Astrocyte (in vitro differentiated cells and primary cell): ENCODE measurements at regions not wholly inside any gene's neighbourhood (a gene's known extent, or its start where the extent isn't known, plus 50 kb on each side); places are given as distances from the start of the nearest gene placed in this dataset.

Experiments used
- DNase-seq: peaks from one replicate; pipeline ENCODE4 v3.0.0-alpha.2; 2010; ENCODE audit warnings: low read depth
- FAIRE-seq: peaks from 2 replicates; lab custom pipeline; 2011; peaks lifted over from hg19 to GRCh38; lab: Jason Lieb, UNC
- H2AFZ ChIP-seq: 2 replicates; pipeline ENCODE4 v1.6.0; 2012; ENCODE audit warnings: low read depth, low read length, inconsistent platforms
- H3K27ac ChIP-seq: 2 replicates; pipeline ENCODE4 v1.5.1; 2011; ENCODE audit warnings: low read depth, low read length, inconsistent platforms
- H3K27me3 ChIP-seq: 2 replicates; pipeline ENCODE4 v1.6.0; 2011; ENCODE audit warnings: low read length, inconsistent platforms; ENCODE audit not compliant: insufficient read depth
- H3K36me3 ChIP-seq: 2 replicates; pipeline ENCODE4 v1.5.1; 2011; ENCODE audit warnings: low read length, inconsistent platforms; ENCODE audit not compliant: insufficient read depth
- H3K4me1 ChIP-seq: 2 replicates; pipeline ENCODE4 v1.5.1; 2011; ENCODE audit warnings: low read length, inconsistent platforms; ENCODE audit not compliant: insufficient read depth
- H3K4me2 ChIP-seq: 2 replicates; pipeline ENCODE4 v1.6.0; 2012; ENCODE audit warnings: low read length, inconsistent platforms
- H3K4me3 ChIP-seq: 2 replicates; pipeline ENCODE4 v1.5.1; 2011; ENCODE audit warnings: low read depth, mild to moderate bottlenecking, low read length, inconsistent platforms; ENCODE audit not compliant: insufficient read depth
- H3K79me2 ChIP-seq: 2 replicates; pipeline ENCODE4 v1.6.0; 2012; ENCODE audit warnings: mild to moderate bottlenecking, low read length, inconsistent platforms; ENCODE audit not compliant: insufficient read depth
- H3K9ac ChIP-seq: 2 replicates; pipeline ENCODE4 v1.6.0; 2012; ENCODE audit warnings: mild to moderate bottlenecking, low read length, inconsistent platforms
- H3K9me3 ChIP-seq: 2 replicates; pipeline ENCODE4 v1.5.1; 2012; ENCODE audit warnings: low read depth, mild to moderate bottlenecking, low read length, inconsistent platforms; ENCODE audit not compliant: insufficient read depth
- H4K20me1 ChIP-seq: 2 replicates; pipeline ENCODE4 v1.6.0; 2012; ENCODE audit warnings: low read length, inconsistent platforms; ENCODE audit not compliant: insufficient read depth
- H3K27ac Mint-ChIP-seq: one replicate; pipeline ENCODE4 v1.8.0; 2021; ENCODE audit warnings: mild to moderate bottlenecking, mixed read lengths; ENCODE audit not compliant: unreplicated experiment
- H3K27me3 Mint-ChIP-seq: one replicate; pipeline ENCODE4 v1.8.0; 2021; ENCODE audit warnings: low read depth, mixed read lengths; ENCODE audit not compliant: unreplicated experiment
- H3K36me3 Mint-ChIP-seq: one replicate; pipeline ENCODE4 v1.8.0; 2021; ENCODE audit warnings: low read depth, mixed read lengths; ENCODE audit not compliant: unreplicated experiment
- H3K4me1 Mint-ChIP-seq: one replicate; pipeline ENCODE4 v1.8.0; 2021; ENCODE audit warnings: low read depth, mixed read lengths; ENCODE audit not compliant: unreplicated experiment
- H3K4me3 Mint-ChIP-seq: one replicate; pipeline ENCODE4 v1.8.0; 2021; ENCODE audit warnings: mild to moderate bottlenecking, moderate library complexity, mixed read lengths; ENCODE audit not compliant: unreplicated experiment
- H3K9me3 Mint-ChIP-seq: one replicate; pipeline ENCODE4 v1.8.0; 2021; ENCODE audit warnings: mild to moderate bottlenecking, mixed read lengths; ENCODE audit not compliant: unreplicated experiment
- EZH2 ChIP-seq: IDR thresholded peaks from 2 replicates; pipeline ENCODE4 v1.6.1; 2012; ENCODE audit warnings: mild to moderate bottlenecking, low read length, inconsistent platforms; ENCODE audit not compliant: insufficient read depth
- TF ChIP-seq, protein P1 (sequence below): IDR thresholded peaks from 2 replicates; pipeline ENCODE4 v1.5.1; 2011; ENCODE audit warnings: low read depth, mild to moderate bottlenecking, inconsistent platforms, low read length, moderate library complexity; ENCODE audit not compliant: insufficient read depth

DNA sequence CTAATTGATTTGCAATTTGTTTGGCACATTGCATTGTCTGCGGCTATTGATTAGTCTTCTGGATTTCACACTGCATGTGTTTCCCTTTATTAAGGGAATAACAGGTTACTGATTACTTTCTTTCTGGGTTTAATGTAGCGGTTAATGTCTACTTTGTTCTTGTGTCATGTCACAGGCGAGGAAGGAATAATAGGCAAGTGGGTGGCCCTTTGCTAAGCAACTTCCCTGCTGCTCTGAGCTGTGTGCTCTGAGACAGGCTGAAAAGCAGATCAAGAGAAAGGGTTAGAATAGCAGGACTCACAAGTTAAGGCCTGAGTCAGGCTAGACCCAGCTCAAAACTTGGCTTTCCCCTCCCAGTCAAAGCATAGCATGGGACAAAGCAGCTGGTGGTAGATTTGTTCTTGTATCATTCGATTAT is 77.2 kb downstream of the NKX2-1 start:
- no peaks in the 10 kb centered on the region for H3K79me2 ChIP-seq
- H3K27me3 ChIP-seq: peaks cover 2% of the 10 kb centered on the region
- no peaks in the 10 kb centered on the region for H3K9me3 ChIP-seq
- no peak for TF ChIP-seq EZH2
- TF ChIP-seq, protein P1, sequence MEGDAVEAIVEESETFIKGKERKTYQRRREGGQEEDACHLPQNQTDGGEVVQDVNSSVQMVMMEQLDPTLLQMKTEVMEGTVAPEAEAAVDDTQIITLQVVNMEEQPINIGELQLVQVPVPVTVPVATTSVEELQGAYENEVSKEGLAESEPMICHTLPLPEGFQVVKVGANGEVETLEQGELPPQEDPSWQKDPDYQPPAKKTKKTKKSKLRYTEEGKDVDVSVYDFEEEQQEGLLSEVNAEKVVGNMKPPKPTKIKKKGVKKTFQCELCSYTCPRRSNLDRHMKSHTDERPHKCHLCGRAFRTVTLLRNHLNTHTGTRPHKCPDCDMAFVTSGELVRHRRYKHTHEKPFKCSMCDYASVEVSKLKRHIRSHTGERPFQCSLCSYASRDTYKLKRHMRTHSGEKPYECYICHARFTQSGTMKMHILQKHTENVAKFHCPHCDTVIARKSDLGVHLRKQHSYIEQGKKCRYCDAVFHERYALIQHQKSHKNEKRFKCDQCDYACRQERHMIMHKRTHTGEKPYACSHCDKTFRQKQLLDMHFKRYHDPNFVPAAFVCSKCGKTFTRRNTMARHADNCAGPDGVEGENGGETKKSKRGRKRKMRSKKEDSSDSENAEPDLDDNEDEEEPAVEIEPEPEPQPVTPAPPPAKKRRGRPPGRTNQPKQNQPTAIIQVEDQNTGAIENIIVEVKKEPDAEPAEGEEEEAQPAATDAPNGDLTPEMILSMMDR: no peak
- no peak for DNase-seq
- no peaks in the 10 kb centered on the region for H3K36me3 ChIP-seq
- Mint-ChIP-seq H3K27ac (no peak overlapping the region), H3K36me3 (no peaks in the 10 kb centered on the region), H3K4me3 (no peak overlapping the region), H3K9me3 (no peaks in the 10 kb centered on the region), H3K4me1 (no peaks in the 10 kb centered on the region), H3K27me3 (peaks cover 23% of the 10 kb centered on the region)
- no peak overlapping the region for H3K4me2 ChIP-seq
- no peak overlapping the region for H3K27ac ChIP-seq
- no peak overlapping the region for H2AFZ ChIP-seq
- no peaks in the 10 kb centered on the region for H4K20me1 ChIP-seq
- no peak overlapping the region for H3K9ac ChIP-seq
- H3K4me3 ChIP-seq: no peak overlapping the region
- H3K4me1 ChIP-seq: no peaks in the 10 kb centered on the region
- FAIRE-seq: no peak

DNA sequence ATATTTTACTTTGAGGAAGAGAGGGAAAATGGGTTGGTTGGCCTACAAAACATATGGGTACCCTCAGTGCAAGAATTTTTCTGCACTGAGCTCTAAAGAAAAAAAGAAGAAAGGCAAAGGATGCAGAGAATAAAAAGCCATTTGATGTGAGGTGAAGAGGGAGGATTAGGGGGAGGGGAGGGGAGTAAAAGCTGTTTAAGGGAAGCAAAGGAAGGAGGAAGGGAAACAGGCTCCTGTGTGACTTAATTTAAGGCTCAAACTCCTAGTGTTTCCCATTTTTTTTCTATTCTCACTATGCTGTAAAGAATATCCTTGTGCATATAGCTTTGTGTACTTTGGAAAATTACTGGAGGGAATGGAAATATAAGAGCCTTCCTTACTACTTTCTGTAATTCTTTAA is 78.7 kb downstream of the NKX2-1 start:
- no peaks in the 10 kb centered on the region for H3K9me3 Mint-ChIP-seq
- TF ChIP-seq EZH2: no peak
- TF ChIP-seq, protein P1: no peak
- H3K9ac ChIP-seq: no peak overlapping the region
- H3K4me2 ChIP-seq: no peak overlapping the region
- H3K4me1 ChIP-seq: no peaks in the 10 kb centered on the region
- no peak overlapping the region for H3K27ac ChIP-seq
- H3K36me3 ChIP-seq: no peaks in the 10 kb centered on the region
- H3K4me3 ChIP-seq: no peak overlapping the region
- no peaks in the 10 kb centered on the region for H3K9me3 ChIP-seq
- H3K79me2 ChIP-seq: no peaks in the 10 kb centered on the region
- FAIRE-seq: no peak
- peaks cover 19% of the 10 kb centered on the region for H3K27me3 Mint-ChIP-seq
- no peaks in the 10 kb centered on the region for H3K4me1 Mint-ChIP-seq
- H3K27ac Mint-ChIP-seq: no peak overlapping the region
- no peak overlapping the region for H3K4me3 Mint-ChIP-seq
- no peak overlapping the region for H2AFZ ChIP-seq
- no peaks in the 10 kb centered on the region for H4K20me1 ChIP-seq
- no peak for DNase-seq
- H3K27me3 ChIP-seq: peaks cover 2% of the 10 kb centered on the region
- no peaks in the 10 kb centered on the region for H3K36me3 Mint-ChIP-seq

DNA sequence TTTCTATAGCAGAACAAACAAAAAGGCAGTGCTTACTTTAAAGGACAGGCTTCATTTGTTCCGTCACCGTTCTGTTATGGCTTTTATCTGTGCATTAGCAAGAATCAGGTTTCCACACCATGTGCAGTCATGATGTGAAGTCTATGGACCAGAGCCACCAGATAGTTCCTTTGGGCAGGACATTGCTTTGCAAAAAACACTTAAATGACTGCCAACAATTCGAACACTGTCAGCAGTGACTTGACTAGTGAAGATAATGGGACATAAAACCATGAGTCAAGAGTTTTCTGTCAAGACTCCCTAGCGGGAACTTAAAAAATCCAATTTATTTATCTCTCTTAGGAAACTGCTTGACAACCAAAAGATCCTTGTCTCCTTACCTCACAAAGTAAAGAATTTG is 80.3 kb downstream of the NKX2-1 start:
- Histone ChIP-seq H3K79me2 (no peaks in the 10 kb centered on the region), H3K9me3 (no peaks in the 10 kb centered on the region), H3K27me3 (peaks cover 2% of the 10 kb centered on the region), H3K4me3 (no peak overlapping the region), H3K9ac (no peak overlapping the region), H2AFZ (no peak overlapping the region), H4K20me1 (no peaks in the 10 kb centered on the region), H3K36me3 (no peaks in the 10 kb centered on the region), H3K27ac (no peak overlapping the region), H3K4me1 (no peaks in the 10 kb centered on the region), H3K4me2 (no peak overlapping the region)
- Mint-ChIP-seq H3K4me3 (no peak overlapping the region), H3K4me1 (no peaks in the 10 kb centered on the region), H3K27ac (no peak overlapping the region), H3K27me3 (peaks cover 14% of the 10 kb centered on the region), H3K36me3 (no peaks in the 10 kb centered on the region), H3K9me3 (no peaks in the 10 kb centered on the region)
- TF ChIP-seq, protein P1: no peak
- TF ChIP-seq EZH2: no peak
- FAIRE-seq (no peak), DNase-seq (no peak)
